ENCODE measurements at regions not wholly inside any gene's neighbourhood (a gene's known extent, or its start where the extent isn't known, plus 50 kb on each side); places are given as distances from the start of the nearest gene placed in this dataset.
"Not testable (repeated sequence)": the region's sequence is repeated elsewhere in the genome, so short reads cannot be mapped to it uniquely, and the experiment has no call there.

- DNase-seq: no peak
These were observed 698.3 kb downstream of the LRRIQ3 start for GRCh38 chr1:73499671-73500070.

GRCh38 chr1:73491621-73492020, 706.4 kb downstream of the LRRIQ3 start:
- DNase-seq: no peak

- DNase-seq: no peak
These were observed 722.6 kb downstream of the LRRIQ3 start for GRCh38 chr1:73475316-73475870.

GRCh38 chr1:73472810-73473209, 725.2 kb downstream of the LRRIQ3 start:
- no peak for DNase-seq

- DNase-seq: no peak
These were observed 730.2 kb downstream of the LRRIQ3 start for GRCh38 chr1:73467731-73468130.

GRCh38 chr1:73463873-73464272, 734.1 kb downstream of the LRRIQ3 start:
- peak in 2 of 51 donors; percentile 1 to 3 for DNase-seq

- DNase-seq: no peak
These were observed 745.5 kb downstream of the LRRIQ3 start for GRCh38 chr1:73452522-73452921.

- DNase-seq: not testable (repeated sequence)
These were observed 747.3 kb downstream of the LRRIQ3 start for GRCh38 chr1:73450668-73451067.

- no peak for DNase-seq
These were observed 786.5 kb downstream of the LRRIQ3 start for GRCh38 chr1:73411479-73411878.

- no peak for DNase-seq
These were observed 796.3 kb downstream of the LRRIQ3 start for GRCh38 chr1:73401666-73402065.

- no peak for DNase-seq
These were observed 815.0 kb downstream of the LRRIQ3 start for GRCh38 chr1:73382966-73383365.

- no peak for DNase-seq
These were observed 831.1 kb downstream of the LRRIQ3 start for GRCh38 chr1:73366734-73367413.

- no peak for DNase-seq
These were observed 839.0 kb downstream of the LRRIQ3 start for GRCh38 chr1:73359001-73359400.

GRCh38 chr1:73356485-73356884, 841.5 kb downstream of the LRRIQ3 start:
- no peak for DNase-seq

- no peak for DNase-seq
These were observed 854.0 kb downstream of the LRRIQ3 start for GRCh38 chr1:73343947-73344346.

- DNase-seq: no peak
These were observed 864.0 kb downstream of the LRRIQ3 start for GRCh38 chr1:73333847-73334503.

- no peak for DNase-seq
These were observed 866.2 kb downstream of the LRRIQ3 start for GRCh38 chr1:73331726-73332125.

- no peak for DNase-seq
These were observed 870.0 kb downstream of the LRRIQ3 start for GRCh38 chr1:73327998-73328397.

- no peak for DNase-seq
These were observed 870.7 kb downstream of the LRRIQ3 start for GRCh38 chr1:73327180-73327793.

- DNase-seq: no peak
These were observed 871.3 kb downstream of the LRRIQ3 start for GRCh38 chr1:73326663-73327062.

GRCh38 chr1:73310797-73311381, 887.1 kb downstream of the LRRIQ3 start:
- no peak for DNase-seq

- DNase-seq: no peak
These were observed 890.9 kb downstream of the LRRIQ3 start for GRCh38 chr1:73306899-73307555.
